HG02623 (cell line): ENCODE measurements at regions not wholly inside any gene's neighbourhood (a gene's known extent, or its start where the extent isn't known, plus 50 kb on each side); places are given as distances from the start of the nearest gene placed in this dataset.

Experiments
- ATAC-seq: cut with Tn5 transposase; IDR thresholded peaks from one replicate; pipeline ENCODE4 v1.9.1; 2021; ENCODE audit warnings: moderate library complexity; ENCODE audit not compliant: unreplicated experiment

DNA sequence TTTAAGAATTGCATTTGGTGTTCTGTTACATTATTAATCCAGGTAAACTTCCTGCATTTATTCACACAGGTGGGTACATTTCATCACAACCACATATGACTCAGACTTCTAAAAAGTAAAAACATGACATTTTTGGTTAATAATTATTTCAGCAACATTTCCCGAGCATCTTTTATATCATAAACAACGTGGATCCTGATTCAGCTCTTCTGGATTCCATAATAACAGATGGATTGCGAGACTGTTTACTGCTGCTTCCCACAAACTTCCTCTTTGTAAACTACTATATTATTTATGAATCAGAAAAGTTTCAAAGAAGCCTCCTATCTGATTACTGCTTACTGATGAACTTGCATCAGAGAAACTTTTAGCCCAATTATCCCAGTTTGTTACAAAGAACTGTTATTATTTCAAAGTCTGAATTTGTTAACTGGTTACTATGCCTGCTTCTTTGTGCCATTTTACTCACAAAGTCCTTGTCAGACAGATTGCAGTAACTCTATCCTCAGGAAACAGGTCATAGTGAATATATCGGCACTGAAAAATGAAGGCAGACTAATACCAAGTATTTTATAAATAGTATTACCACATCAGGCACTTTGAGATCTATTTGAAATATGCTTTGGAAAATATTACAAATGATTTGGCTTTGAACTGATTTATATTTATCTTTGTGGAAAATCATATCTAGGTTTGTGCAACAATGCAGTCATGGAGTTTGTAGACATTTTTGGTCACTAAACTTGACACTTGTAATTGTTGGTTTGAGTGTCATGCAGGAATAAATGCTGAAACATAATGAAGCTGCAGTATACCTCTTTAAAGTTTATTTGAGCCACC lies 511.6 kb downstream of the PLCL1 start:
- ATAC-seq, result no peak

- ATAC-seq, result no peak
Measured at GRCh38 chr2:198314559-198315153, 510.3 kb downstream of the PLCL1 start.

GRCh38 chr2:198312596-198313483 lies 508.4 kb downstream of the PLCL1 start:
- ATAC-seq, result no peak

DNA sequence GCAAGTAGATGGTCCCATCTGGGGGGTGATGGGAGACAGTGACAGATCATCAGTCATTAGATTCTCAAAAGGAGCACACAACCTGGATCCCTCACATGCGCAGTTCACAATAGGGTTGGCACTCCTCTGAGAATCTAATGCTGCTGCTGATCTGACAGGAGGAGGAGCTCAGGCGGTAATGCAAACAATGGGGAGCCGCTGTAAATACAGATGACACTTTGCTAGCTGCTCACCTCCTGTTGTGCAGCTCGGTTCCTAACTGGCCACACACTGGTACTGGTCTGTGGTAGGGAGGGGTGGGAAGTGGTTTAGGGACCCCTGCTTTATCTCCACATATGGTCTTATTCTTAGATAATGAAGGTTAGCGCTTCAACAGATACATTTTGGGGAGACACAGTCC lies 506.6 kb downstream of the PLCL1 start:
- no peak for ATAC-seq

- ATAC-seq, result peak; percentile 53
Measured at GRCh38 chr2:198309673-198310280, 505.4 kb downstream of the PLCL1 start.

GRCh38 chr2:198309081-198309480 lies 504.7 kb downstream of the PLCL1 start:
- no peak for ATAC-seq

GRCh38 chr2:198308368-198308767 lies 504.0 kb downstream of the PLCL1 start:
- ATAC-seq, result no peak

GRCh38 chr2:198307093-198307492 lies 502.7 kb downstream of the PLCL1 start:
- ATAC-seq, result no peak

- ATAC-seq, result no peak
Measured at GRCh38 chr2:198304859-198305258, 500.5 kb downstream of the PLCL1 start.

- ATAC-seq, result no peak
Measured at GRCh38 chr2:198297350-198297749, 493.0 kb downstream of the PLCL1 start.

GRCh38 chr2:198296665-198297308 lies 492.4 kb downstream of the PLCL1 start:
- peak; percentile 87 for ATAC-seq

GRCh38 chr2:198293281-198293680 lies 488.9 kb downstream of the PLCL1 start:
- ATAC-seq, result no peak

GRCh38 chr2:198289811-198290210 lies 485.4 kb downstream of the PLCL1 start:
- ATAC-seq, result no peak

DNA sequence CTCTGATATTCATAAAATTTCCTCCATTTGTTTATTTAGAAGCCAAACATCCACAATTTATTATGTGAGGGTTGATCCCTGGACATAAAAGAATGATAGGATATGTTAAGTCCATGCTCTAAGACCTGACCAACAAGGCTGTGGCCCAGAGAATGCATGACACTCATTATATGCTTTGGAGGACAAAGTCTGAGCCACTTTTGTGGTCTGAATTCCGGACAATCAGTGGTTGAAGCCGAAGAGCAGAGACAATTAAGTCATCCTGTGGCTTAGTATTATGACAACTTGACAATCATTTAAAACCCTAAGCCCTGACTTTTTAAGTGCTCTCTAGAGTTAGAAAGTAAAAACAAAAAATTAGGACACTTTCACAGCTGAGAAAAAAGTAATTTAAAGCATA lies 483.3 kb downstream of the PLCL1 start:
- ATAC-seq, result no peak

- ATAC-seq, result no peak
Measured at GRCh38 chr2:198285216-198285615, 480.8 kb downstream of the PLCL1 start.

- ATAC-seq, result no peak
Measured at GRCh38 chr2:198283146-198283545, 478.8 kb downstream of the PLCL1 start.

DNA sequence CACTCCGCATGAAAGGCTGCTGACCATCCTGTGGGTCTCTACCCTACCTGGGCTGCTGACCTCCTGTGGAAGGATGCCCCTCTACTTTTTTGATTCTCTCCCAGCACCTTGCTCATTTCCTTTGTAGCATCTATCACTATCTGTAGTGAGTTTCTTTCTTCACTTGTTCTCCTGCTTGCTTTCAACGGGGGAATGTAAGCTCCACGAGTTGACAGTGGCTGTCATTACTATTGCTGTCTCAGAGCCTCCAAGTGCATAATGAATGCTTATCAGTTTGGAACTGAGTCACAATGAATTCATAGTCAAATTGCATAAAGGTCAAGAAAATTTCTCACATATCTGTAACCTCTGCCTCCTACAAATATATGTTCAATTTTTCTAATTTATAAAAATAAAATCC lies 477.7 kb downstream of the PLCL1 start:
- ATAC-seq, result no peak

DNA sequence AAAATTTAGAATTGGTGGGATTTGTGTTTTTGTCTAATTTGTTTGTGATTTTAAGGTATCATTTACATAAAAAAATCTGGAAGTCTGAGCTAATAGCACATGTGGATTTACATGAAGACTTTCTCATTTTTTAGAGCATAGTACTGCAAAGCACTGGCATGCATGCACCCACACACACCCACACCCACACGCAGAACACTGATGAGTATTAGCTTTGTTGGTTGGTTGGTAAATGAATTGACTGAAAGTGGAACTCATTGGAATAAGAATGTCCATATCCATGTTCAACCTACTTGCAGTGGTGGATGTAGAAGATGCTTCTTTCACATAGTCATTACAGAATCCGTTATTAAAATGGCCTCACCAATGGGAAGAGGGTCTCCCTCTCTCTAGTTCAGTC lies 475.8 kb downstream of the PLCL1 start:
- ATAC-seq, result no peak

- no peak for ATAC-seq
Measured at GRCh38 chr2:198279026-198279425, 474.6 kb downstream of the PLCL1 start.

DNA sequence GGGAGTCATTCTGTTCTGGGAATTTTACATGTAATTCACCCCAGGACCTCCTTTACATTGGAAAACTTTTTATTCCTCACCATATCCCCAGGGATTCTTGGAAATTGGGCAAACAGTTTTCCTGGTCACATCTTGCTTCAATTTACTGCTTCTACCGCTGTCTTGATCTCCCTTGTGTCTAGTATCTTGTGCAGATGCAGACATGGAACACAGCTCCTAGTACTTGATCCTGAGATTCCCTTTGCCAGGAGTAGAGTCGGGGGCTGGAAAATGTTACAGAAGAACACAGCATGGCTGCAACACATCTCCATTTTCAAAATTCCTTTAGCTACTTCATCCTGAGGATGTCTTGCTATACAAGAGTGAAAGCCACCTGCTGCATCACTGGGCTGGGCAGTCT lies 472.8 kb downstream of the PLCL1 start:
- ATAC-seq, result no peak

DNA sequence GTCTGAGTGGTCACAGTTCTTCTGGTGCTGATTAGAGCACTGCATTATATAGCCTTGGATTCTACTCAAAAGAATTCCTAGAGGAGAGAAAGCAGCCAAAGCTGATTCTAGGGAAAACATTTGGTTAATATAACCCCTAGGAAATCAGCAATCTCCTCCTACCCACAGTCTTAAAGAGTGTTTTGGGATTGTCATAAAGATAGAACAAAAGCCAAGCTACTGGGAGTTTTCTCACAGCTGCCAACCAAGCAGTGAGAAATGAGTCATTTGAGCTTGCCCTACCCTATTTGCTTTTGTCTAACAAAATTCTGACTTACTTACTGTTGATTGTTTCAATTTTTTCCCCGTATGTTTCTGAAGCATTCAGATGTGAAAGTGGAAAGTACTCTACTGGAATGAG lies 469.3 kb downstream of the PLCL1 start:
- ATAC-seq, result no peak
